ENCODE measurements at regions not wholly inside any gene's neighbourhood (a gene's known extent, or its start where the extent isn't known, plus 50 kb on each side); places are given as distances from the start of the nearest gene placed in this dataset.

DNA sequence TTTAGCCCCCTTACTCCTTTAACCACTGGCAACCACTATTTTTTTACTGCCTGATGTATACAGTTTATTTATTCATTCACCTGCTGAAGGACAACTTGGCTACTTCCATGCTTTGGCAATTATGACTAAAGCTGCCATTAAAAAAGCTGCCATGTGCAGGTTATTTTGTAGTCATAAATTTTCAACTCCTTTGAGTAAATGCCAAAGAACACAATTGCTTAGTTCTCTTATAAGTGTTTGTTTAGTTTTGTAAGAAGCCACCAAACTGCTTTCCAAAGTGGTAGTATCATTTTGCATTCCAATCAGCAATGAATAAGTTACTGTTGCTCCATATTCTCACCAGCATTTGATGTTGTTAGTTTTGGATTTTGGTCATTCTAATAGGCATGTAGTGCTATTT is 1831.8 kb downstream of the PCDH7 start:
- DNase-seq (ENCODE audit: extremely low read depth in 1 of 11, low read depth in 9 of 11, low spot score in 4 of 11) = no peak

DNA sequence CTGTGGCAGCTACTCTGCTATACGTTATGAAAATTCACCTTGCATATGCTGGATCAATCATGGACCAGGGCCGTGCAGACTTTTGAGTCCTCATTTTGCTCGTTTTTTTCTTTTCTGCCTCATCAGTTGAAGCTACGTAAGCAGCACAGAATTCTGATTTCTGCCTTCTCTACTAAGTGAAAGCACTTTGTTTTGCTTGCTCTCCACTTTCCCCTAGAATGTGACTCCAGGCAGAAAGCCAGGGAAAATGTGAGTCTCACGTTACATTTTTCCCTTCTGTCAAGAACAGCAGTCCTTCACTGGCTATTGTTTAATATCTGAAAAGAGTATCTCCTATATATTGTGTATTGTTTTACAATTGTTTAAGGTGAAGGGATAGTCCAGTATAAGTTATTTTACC is 1840.1 kb downstream of the PCDH7 start:
- DNase-seq (ENCODE audit: extremely low read depth in 1 of 11, low read depth in 9 of 11, low spot score in 4 of 11) = peak in 8 of 11 donors; percentile 3 to 28 (median 10)

DNA sequence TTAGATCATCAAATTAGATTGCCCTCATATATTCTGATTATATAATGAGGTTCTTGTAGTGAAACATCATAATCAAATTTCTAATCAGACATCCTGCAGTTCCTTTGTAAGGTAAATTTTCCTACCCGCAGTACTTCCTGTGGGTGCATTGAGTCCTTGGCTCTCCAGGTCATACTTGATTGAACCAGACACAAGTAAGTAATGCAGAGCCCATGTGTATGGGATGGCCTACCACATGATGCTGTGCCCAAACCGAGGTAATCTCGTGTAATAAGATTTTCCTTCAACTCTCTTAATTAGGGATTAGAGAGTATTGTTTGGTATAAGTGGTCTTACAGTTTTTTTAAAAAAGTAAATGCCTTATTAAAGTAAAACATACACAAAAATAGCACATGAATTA is 1841.8 kb downstream of the PCDH7 start:
- no peak for DNase-seq (ENCODE audit: extremely low read depth in 1 of 11, low read depth in 9 of 11, low spot score in 4 of 11)

DNA sequence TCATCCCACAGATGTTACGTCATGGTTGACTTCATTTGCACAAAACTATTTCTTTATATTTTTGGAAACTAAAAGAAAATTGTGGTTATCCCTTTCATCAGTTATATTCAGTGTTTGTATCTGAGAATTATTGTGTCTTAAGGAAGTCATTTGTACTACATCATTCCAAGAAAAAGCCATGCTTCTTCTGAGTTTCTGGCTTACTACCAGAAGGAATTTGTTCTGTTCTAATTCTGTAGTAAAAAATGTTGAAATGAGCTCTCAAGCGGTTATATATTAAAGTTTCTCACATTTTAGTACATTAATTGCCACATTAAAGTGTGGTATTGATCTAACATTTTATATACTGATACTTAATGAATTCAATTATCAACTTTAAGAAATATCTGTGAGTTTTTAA is 1844.5 kb downstream of the PCDH7 start:
- no peak for DNase-seq (ENCODE audit: extremely low read depth in 1 of 11, low read depth in 9 of 11, low spot score in 4 of 11)

DNA sequence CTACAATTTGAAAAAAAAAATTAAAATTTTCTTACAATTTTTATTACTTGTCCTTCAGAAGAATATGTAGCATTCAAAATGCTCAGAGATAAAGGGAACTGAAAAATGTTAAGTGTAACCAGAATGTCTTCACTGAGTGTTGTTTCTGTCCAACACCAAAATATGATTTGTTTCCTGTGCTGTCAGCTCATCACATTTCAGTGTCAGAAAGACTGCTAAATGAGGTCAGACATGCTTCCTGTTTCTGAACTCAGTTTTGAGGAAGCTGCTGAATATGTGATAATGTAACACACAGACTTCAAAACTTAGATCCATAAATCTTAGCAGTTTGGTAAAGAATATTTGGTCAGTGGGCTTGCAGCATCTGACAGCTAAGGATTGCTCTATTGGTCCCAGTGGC is 1849.7 kb downstream of the PCDH7 start:
- DNase-seq (ENCODE audit: extremely low read depth in 1 of 11, low read depth in 9 of 11, low spot score in 4 of 11) = no peak

DNA sequence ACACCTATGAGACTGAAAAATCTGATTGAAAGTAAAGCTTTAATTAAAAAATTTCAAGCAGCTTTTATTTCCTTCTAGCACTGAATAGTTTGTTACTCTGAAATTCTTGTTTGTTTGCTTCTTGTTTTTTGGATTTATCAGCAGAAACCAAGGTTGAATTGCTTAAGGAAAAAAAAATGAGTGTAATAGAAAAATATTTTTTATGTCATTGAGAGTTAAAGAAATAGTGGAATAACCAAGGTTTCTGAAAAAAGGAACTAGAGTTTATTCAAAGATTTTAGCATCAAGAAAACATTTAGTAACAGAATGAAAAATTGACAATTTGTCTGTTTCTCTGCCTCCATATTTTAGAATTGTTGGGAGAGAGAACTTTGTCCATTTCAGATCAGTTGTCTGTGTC is 1852.2 kb downstream of the PCDH7 start:
- DNase-seq (ENCODE audit: extremely low read depth in 1 of 11, low read depth in 9 of 11, low spot score in 4 of 11) = no peak

DNA sequence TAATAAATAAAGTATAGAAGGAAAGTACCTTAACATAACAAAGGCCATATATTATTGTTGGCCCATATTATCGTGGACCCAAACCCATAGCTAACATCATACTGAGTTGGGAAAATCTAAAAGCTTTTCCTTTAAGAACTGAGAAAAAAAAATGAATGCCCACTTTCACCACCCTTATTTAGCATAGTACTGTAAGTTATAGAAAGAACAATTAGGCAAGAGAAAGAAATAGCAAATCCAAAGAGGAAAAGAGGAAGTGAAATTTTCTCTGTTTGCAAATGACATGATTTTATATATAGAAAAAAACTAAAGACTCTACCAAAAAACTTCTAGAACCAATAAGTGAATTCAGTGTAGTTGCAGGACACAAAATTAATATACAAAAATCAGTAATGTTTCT is 1854.6 kb downstream of the PCDH7 start:
- no peak for DNase-seq (ENCODE audit: extremely low read depth in 1 of 11, low read depth in 9 of 11, low spot score in 4 of 11)

DNA sequence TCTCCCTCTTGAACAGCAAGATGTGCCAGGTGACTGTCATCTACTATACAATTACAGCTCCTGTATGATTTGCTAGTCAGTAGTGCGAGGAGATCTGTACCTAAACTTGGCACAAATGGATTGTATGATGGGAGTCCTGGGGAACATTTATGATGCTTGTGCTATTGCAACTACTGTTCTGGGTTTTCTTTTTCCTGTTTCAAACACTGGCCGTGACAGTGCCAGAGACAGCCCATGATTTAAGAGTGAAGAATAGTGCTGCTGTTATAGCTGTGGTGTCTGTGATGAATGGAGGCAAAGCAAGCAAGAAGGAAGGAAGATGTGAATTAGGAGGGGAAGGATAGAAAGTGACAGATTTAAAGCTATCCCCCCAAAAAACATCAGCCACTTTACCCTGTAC is 1868.9 kb downstream of the PCDH7 start:
- no peak for DNase-seq (ENCODE audit: extremely low read depth in 1 of 11, low read depth in 9 of 11, low spot score in 4 of 11)

DNA sequence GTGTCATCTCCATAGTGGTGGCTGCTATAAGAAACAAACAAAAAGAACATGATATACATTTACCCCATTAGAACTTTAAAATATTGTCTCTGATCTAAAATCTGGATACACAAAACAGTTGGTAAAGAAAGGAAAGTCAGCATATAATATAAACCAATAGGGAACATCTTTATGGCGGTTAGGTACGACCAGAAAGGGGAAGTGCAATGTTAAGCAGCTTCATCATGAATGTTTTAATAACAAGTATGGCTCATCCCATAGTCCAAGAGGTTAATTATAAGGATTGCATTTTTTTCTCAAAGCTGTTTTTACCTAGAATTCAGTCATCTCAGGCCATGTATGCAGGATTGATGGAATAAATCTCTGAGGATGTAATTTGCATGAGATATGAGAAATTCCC is 1869.7 kb downstream of the PCDH7 start:
- no peak for DNase-seq (ENCODE audit: extremely low read depth in 1 of 11, low read depth in 9 of 11, low spot score in 4 of 11)

DNA sequence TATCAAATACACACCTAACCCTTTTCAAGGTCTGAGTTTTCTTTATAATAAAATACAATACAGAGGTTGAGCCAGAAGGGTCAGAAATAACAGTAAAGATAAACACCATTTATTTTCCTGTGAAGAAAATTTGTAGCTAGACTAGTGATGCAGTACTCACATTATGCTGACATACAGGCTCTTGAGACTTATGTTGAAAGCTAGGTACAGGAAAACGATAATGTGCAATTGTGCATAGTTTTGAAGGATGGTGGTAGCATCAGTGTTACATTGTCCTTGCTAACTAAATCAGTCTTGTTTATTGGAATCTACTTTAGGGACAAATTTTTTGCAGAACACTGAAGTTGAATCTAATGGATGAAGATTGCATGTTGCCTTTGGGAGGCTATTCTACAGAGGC is 1877.2 kb downstream of the PCDH7 start:
- DNase-seq (ENCODE audit: extremely low read depth in 1 of 11, low read depth in 9 of 11, low spot score in 4 of 11) = no peak

DNA sequence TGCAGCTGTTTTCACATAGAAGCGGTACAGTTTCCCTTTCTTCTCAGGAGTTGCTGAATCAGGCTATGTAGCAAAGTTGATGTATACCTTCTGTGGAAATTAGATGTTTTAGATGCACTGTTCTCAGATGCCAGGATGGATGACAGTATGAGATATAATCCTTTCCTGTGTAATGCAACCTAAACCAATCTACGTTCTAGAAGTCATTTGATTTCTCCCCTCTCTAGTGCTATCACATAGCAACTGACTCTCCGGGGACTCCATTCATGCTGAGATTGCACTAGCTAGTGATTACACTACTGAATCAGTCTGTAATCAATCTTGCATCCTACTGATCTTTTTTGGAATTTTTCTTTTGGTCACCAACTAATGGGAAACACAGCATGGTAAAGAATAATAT is 1881.7 kb downstream of the PCDH7 start:
- no peak for DNase-seq (ENCODE audit: extremely low read depth in 1 of 11, low read depth in 9 of 11, low spot score in 4 of 11)

DNA sequence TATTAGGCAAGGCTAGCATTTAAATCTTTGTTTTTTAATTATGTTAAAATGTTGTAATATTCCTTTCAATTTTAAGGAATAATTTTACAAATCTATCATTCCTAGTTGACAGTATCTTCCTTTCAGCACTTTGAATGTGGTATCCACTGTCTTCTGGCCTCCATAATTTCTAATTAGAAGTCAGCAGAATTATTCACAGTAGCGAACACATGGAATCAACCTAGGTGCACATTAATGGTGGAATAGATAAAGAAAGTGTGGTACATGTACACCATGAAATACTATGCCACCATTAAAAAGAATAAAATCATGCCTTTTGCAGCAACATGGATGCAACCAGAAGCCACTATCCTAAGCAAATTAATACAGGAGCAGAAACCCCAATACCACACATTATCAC is 1887.8 kb downstream of the PCDH7 start:
- DNase-seq (ENCODE audit: extremely low read depth in 1 of 11, low read depth in 9 of 11, low spot score in 4 of 11) = no peak

DNA sequence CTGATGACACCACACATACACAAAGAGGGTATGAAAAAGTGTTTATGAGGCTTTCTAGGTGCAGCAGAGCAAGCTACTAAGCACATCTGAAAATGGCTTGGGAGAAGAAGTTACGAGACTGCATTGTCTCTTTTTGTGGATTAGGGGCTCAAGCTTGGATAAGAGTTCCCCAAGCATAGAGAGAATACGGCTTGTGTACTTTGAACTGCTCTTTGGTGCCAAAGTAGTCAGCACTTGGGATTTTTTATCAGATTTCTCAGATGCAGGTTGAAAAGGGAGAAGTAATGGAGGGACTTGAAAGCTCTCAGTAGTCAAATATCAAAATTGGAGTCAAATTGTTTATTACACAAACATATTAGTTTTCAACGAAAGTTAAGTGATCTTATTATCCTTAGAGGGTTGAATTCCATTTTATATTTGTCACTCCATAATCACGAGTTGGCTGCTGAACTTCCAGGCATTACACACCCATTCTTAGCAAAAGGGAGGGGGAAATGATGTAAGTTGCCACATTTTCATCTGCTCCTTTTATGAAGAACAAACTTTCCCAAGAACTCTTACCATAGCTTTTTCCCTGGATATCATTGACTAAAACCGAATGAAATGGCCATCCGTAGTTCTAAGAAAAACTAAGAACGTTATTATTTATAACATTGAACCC is 1904.9 kb downstream of the PCDH7 start:
- DNase-seq (ENCODE audit: extremely low read depth in 1 of 11, low read depth in 9 of 11, low spot score in 4 of 11) = no peak

DNA sequence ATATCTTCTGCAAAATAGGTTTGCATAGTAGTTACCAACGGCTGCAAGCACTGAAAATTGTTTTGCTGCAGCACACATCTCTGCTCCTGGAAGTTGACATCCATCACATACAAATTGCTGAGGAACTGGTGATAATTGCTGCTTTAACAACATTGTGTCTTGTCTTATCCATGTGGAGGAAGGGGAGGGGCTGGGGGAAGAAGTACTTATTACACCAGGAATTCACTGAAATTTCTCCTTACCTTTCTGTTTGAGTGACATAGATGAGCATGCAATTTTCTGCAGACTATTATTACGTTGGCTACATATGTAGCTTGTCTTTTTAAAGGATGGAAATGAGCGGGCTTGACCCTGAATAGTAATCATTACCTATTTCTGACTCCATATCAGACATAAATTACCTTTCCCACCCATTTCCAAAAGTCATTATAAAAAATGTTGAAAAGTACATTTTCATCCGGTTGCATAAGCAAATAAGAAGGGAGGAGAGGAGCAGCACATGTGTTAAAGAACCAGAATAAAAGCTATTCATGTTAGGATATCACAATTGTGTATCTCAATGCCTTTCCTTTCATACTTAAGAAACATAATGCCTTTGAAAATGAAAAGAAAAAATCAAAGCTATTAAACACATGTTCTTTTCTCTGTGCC is 1905.6 kb downstream of the PCDH7 start:
- no peak for DNase-seq (ENCODE audit: extremely low read depth in 1 of 11, low read depth in 9 of 11, low spot score in 4 of 11)

DNA sequence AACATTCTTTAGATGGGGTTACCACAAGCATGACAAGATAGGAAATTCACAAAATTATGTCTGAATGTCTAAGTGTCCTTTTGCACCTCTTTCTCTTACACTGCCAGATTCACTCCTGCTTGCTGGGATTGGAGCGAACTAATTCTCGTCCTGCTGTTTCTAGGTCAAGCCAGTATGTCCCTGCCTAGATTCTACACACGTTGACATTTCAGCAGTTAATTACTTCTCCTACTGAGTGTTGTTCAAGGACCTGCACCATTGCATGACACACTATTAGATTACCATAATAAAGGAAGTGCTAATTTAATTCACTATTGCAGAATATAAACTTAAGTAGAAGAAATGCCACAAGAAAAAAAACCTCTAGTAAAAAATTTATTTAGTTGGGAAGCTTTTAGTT is 1911.7 kb downstream of the PCDH7 start:
- no peak for DNase-seq (ENCODE audit: extremely low read depth in 1 of 11, low read depth in 9 of 11, low spot score in 4 of 11)

DNA sequence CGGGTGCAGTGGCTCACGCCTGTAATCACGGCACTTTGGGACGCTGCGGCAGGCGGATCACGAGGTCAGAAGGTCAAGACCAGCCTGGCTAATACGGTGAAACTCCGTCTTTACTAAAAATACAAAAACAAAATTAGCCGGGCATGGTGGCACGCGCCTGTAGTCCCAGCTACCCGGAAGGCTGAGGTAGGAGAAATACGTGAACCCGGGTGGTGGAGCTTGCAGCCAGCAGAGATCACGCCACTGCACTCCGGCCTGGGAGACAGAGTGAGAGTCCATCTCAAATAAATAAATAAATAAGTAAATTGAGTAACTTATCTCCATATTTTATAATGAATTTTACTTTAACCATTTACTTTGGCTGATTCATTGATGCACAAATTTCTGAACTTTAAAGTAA is 1913.3 kb downstream of the PCDH7 start:
- DNase-seq (ENCODE audit: extremely low read depth in 1 of 11, low read depth in 9 of 11, low spot score in 4 of 11) = no peak

DNA sequence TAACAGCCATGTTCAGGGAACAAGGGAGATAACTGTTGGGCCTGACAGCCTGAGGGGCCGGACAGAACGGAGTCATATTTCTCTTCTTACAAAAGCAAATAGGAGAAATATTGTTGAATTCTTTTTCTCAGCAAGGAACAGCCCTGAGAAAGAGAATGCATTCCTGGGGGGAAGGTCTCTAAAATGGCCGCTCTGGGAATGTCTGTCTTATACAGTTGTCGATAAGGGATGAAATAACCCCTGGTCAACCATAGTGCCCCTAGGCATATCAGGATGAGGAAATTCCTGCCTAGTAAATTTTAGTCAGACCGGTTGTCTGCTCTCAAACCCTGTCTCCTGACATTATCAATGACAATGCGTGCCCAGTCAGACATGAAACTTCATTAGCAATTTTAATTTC is 1925.5 kb downstream of the PCDH7 start:
- DNase-seq (ENCODE audit: extremely low read depth in 1 of 11, low read depth in 9 of 11, low spot score in 4 of 11) = no peak

DNA sequence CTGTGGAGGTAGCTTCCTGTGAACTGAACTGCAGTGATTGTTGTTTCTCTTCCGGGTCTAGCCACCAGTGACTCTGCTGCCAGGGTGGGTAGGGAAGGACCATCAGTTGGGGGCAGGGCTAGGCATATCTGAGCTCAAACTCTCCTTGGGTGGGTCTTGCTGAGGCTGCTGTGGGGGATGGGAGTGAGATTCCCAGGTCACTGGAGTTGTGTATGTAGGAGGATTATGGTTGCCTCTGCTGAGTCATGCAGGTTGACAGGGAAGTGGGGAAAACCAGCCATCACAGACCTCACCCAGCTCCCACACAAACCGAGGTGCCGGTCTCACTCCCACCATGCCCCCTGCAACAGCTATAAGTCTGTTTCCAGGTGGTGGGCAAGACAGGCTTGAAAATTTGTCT is 1937.8 kb downstream of the PCDH7 start:
- DNase-seq (ENCODE audit: extremely low read depth in 1 of 11, low read depth in 9 of 11, low spot score in 4 of 11) = no peak

DNA sequence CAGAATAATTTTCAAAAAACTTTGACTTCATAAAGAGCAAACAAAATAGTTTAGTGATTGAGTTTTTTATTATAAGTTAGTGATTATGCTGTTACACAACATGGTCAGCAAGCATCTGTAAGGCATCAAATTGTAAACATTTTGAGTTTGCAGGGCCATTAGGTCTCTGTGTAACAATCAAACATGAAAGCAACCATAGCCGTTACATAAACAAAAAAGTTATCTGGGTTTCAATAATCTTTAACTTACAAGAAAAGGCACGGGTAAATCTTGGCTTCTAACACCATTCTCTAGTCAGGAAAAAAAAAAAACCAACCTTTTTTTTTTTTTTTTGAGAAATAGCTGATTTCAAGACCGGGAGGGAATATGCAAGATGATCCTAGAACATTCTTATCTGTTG is 1941.1 kb downstream of the PCDH7 start:
- DNase-seq (ENCODE audit: extremely low read depth in 1 of 11, low read depth in 9 of 11, low spot score in 4 of 11) = no peak

DNA sequence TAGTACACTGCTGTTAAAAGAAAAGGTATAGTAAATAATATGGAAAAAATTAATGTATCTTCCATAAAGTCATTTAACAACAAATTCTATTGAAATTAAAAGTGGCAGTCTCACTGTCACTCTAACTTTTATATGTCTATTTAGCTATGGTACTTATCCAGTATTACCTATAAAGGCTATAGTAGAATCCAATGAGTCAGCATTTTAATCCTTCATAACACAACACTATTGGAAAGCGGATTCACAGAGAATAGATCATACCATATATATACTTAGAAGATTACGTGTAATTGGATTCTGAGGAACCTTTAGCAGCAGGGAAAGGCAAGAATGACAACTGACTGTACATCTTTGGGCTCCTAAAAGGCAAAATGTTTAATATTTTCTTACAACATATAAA is 1942.6 kb downstream of the PCDH7 start:
- no peak for DNase-seq (ENCODE audit: extremely low read depth in 1 of 11, low read depth in 9 of 11, low spot score in 4 of 11)

DNA sequence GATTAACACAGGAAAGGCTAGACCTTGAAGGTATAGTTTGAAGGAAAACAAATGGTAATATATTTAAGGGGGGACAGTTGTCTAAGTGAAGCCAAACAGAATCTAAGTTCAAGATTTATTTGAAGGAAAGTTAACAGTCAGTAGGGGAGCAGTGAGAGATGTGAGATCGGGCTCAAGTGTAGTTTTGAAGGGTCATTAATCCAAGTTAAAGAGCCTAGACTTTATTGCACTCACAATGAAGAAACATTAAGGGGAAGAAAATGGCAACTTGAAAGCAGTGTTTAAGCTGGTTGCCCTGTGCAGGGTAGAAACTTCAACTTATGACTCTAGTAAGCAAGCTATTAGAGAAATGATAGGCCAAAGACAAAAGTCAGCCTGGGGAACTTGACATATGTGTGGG is 1952.2 kb downstream of the PCDH7 start:
- peak in 7 of 11 donors; percentile 3 to 23 (median 9) for DNase-seq (ENCODE audit: extremely low read depth in 1 of 11, low read depth in 9 of 11, low spot score in 4 of 11)
